GM04504 (cell line): ENCODE measurements at regions not wholly inside any gene's neighbourhood (a gene's known extent, or its start where the extent isn't known, plus 50 kb on each side); places are given as distances from the start of the nearest gene placed in this dataset.

Experiments used
- DNase-seq: peaks from one replicate; pipeline ENCODE4 v3.0.0-alpha.2; 2012; ENCODE audit warnings: low read depth

DNA sequence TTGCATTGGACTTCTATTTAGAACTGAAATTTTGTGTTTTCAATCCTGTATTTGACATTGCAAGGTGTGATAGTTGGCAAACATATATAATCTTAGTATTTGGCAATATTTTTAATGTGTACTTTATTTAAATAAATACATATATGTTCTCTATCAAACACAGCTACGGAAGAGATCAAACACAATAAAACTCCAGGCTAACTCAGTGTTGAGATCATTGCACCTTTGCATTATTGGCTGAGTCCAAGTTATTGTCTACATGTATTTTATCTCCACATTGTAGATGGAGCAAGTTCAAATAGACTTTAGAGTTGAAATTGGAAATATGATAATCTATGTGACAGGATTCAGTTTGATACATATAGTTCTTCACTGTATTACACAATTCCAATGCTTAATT, 176.7 kb downstream of the ST6GAL2 start:
- DNase-seq, result no peak

DNA sequence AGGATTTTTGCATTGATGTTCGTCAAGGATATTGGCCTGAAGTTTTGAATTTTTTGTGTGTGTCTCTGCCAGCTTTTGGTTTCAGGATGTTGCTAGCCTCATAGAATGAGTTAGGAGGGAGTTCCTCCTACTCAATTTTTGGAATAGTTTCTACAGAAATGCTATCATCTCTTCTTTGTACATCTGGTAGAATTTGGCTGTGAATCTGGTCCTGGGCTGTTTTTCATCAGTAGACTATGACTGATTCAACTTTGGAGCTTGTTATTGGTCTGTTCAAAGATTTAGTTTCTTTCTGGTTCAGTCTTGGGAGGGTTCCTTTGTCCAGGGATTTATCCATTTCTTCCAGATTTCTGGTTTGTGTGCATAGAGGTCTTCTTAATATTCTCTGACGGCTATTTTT, 166.7 kb downstream of the ST6GAL2 start:
- DNase-seq, result no peak

DNA sequence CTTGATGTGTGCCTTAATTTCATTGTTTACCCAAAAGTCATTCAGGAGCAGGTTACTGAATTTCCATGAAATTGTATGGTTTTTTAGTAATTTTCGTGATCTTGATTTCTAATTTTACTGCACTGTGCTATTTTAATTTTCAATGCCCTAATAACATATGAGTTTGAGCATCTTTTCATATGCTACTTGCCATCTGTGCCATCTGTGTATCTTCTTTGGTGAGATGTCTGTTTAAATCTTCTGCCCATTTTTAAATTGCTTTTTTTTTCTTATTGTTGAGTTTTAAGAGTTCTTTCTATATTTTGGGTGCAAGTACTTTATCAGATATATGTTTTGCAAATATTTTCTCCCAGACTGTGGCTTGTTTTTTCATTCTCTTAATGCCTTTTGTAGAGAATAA, 165.9 kb downstream of the ST6GAL2 start:
- no peak for DNase-seq

DNA sequence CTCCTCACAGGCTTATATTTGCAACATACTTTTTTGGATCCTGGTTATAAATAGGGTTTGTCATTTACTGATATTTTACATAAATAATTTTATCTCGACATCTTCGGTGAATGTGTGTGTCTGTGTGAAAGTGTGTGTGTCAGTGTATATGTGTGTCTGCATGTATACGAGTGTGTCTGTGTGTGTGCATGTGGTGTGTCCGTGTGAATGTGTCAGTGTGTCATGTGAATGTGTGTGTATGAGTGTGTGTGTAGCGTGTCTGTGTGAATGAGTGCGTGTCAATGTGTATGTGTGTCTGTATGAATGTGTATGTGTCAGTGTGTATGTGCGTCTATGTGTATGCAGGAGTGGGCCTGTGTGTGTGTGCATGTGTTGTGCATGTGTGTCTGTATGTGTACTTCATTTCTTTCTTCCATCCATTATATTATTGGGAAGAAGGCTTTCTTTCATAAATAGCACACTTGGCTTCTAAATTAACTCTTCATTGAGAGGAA, 161.6 kb downstream of the ST6GAL2 start:
- DNase-seq, result no peak

DNA sequence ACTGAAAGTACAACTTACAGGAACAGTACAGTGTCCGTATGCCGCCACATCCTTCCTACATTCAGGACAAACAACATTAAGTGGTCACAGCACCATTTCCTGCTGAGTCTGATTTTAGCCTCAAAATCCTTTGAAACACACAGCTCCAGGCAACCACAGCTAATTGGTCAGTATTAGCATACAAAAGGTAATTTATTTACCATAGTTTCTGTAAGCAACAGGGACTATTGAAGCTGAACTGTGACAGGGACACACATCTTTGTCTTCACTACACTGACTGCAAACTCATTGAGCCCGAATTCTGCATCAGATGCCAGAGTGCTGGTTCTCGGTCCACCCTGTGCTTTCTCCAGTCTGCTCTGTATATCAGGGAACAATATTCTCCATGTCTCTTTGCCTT, 151.8 kb downstream of the ST6GAL2 start:
- DNase-seq, result no peak

DNA sequence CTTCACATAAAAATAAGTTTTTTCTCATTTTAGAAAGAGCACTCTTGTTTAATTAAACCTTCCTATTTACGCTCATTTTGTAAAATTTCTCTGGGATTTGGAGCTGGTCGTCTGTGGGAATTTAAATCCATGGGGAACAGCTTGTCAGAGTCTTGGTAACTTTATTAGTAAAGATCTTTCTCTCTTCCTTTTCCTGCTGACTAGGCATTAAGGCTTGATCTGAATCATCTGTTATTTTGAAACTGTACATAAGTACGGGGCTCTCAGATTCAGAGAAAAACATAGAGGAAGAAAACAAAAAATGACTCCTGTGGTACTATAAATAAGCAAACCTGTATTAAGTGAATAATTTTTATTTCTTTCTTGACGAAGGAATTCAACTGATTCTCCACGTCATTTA, 150.2 kb downstream of the ST6GAL2 start:
- DNase-seq, result no peak

DNA sequence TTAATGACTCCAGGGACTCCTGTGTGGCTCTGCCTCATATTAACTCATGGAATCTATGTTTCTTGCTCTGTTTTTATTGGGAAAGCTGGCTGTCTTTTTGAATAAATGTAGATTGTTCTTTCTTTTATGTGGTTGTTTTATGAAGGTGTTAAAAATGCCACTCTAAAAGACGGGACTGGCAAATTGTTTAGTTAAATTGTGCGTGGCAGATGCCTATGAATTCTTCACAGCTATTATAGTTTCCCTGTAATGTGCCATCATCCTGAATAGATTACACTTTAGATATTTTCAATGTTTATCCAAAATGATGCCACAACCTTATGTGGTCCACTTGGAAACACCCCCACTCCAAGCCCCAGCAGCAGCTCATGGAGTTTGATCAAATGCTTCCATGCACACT, 149.7 kb downstream of the ST6GAL2 start:
- no peak for DNase-seq

DNA sequence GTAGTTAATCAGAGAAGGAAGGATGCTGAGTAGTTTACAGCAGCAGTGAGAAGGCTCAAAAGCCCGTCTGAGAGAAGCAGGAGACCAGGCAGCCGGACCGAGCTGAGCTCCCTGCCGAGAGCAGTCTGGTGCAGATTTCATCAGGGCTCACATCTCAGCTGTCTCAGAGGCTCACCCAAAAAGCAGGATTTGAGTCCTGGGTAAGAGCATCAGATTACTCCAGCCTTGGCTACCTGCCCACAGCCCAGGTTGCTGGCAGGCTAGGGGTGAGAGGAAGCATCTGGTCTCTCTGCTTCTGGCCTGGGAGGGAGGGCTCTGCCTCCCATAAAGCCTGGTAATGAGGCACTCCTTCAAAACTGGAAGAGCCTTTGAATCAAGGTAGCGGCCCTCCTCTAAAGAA, 140.5 kb downstream of the ST6GAL2 start:
- no peak for DNase-seq

DNA sequence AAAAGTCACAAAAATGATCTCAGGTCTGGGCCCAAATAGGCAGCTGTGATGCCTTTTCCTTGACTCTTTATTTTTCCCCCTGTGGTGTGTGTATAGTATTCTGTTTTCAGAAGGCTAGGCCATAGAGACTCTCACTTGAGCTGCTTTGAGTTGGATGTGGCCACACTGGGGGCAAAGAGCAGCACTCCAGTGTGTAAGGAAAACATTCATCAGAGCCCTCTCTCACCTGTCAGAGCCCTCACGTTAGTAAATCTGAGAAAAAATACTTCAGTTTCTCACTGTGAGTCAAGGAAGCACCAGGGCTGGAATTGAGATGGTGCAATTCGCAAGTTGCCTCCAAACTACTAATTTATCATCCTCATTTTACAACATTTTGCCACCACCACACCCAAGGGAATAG, 136.1 kb downstream of the ST6GAL2 start:
- DNase-seq, result no peak
